HG03439 (cell line): ENCODE measurements at regions not wholly inside any gene's neighbourhood (a gene's known extent, or its start where the extent isn't known, plus 50 kb on each side); places are given as distances from the start of the nearest gene placed in this dataset.
A peak's percentile ranks its signal among the peaks of the same experiment; 100 is the strongest.
"Not testable (repeated sequence)": the region's sequence is repeated elsewhere in the genome, so short reads cannot be mapped to it uniquely, and the experiment has no call there.

Source experiments
- ATAC-seq: cut with Tn5 transposase; IDR thresholded peaks from one replicate; pipeline ENCODE4 v1.9.1; 2021; ENCODE audit warnings: mild to moderate bottlenecking, moderate library complexity; ENCODE audit not compliant: unreplicated experiment

DNA sequence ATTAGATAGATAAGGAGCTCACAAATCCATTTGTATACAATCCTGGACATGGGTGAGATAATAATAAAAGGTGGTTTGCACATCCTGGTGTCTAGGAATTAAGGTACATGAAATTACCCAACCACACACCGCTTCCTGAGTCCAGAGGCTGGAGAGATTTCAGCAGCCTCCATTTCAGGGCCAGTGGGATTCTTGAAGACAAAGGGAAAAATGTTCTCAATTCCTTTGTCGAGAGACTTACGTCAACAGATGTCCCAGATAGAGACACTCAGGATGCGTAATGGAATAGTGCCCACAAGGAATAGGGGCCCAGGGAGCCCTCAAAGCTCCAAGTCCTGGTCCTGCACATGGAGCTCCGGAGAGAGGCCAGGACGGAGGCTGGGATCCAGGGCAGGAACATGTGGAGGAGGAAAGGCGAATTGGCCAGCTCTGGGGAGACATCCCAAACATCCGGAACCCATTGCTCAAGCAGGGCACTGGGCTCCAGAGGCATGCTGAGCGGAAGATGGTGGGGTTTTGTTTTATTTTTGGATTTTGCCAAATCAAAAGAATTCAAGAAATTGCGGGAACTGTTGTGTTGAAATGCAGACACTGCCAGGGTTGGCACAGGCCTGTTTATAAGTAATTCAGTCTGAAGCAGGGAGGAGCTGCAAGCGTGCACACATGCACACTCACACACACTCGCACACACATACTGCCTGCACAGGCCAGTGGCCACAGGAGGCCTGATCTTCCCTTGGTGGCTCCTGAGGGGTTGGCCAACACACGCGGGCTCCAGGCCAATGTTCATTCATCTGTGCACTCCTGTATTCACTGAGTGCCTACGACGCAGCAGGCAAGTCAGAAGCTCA, 97.2 kb downstream of the NOG start:
- ATAC-seq: no peak

DNA sequence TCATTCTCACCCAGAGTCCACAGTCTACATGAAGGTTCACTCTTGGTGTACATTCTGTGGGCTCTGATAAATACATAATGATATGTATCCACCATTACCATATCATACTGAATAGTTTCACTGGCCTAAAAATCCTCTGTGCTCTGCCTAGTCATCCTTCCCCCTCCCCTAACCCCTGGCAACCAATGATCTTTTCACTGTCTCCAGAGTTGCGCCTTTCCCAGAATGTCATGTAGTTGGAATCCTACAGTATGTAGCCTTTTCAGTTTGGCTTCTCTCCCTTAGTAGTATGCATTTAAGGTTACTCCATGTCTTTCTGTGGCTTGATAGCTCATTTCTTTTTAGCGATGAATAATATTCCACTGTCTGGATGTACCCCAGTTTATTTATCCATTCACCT, 101.3 kb downstream of the NOG start:
- ATAC-seq: no peak

- ATAC-seq: no peak
Measured at GRCh38 chr17:56697190-56697589, 103.7 kb downstream of the NOG start.

GRCh38 chr17:56699186-56699894, 105.8 kb downstream of the NOG start:
- no peak for ATAC-seq

DNA sequence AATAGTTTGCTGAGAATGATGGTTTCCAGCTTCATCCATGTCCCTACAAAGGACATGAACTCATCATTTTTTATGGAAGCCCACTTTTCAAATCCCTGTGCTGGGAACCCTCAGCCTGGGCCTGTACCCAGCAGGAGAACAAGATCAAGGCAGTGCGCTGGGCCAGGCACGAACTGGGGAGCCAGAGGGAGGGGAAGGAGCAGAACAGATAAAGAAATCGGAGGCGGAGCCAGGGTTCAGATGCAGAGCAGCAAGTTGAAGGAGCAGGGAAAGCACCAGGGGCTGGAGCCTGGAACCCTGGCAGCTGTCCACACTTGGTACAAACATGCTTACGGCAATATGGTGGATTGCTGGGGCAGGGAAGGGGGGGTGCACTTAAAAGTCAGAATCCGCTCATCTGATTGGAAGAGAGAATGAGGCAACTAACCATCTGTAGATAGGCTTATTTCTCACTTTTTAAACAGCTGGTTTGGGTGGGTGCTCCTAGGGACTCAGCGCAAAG, 107.5 kb downstream of the NOG start:
- no peak for ATAC-seq

- no peak for ATAC-seq
Measured at GRCh38 chr17:56707312-56708219, 114.1 kb downstream of the NOG start.

GRCh38 chr17:56708220-56708558, 114.7 kb downstream of the NOG start:
- ATAC-seq: no peak

DNA sequence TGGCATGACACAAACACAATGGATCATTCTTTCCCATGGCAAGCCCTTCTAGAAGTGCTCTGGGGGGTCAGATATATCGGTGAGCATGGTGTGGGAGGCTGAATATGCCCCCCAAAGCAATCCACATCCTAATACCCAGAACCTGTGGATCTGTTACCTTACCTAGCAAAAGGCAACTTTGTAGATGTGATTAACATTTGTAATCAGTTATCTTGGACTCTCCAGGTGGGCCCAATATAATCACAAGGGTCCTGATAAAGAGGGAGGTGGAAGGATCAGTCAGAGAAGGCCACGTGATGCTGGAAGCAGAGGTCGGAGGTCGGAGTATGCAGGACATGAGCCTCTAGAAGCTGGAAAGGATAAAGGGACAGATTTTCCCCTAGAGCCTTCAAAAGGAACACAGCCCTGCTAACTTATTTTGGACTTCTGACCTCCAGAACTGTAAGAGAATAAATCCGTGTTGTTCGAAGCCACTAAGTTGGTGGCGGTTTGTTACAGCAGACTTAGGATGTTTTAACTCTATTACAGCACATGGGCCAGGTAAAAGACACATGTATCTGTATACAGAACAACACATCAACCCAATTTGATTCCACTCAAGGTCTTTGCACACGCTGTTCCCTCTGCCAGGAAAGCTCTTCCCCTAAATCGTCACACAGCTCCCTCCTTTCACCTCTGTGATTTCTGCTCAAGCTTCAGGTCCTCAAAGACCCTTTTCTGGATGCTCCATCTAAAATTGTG, 115.3 kb downstream of the NOG start:
- ATAC-seq: no peak

GRCh38 chr17:56710986-56711385, 117.5 kb downstream of the NOG start:
- no peak for ATAC-seq

DNA sequence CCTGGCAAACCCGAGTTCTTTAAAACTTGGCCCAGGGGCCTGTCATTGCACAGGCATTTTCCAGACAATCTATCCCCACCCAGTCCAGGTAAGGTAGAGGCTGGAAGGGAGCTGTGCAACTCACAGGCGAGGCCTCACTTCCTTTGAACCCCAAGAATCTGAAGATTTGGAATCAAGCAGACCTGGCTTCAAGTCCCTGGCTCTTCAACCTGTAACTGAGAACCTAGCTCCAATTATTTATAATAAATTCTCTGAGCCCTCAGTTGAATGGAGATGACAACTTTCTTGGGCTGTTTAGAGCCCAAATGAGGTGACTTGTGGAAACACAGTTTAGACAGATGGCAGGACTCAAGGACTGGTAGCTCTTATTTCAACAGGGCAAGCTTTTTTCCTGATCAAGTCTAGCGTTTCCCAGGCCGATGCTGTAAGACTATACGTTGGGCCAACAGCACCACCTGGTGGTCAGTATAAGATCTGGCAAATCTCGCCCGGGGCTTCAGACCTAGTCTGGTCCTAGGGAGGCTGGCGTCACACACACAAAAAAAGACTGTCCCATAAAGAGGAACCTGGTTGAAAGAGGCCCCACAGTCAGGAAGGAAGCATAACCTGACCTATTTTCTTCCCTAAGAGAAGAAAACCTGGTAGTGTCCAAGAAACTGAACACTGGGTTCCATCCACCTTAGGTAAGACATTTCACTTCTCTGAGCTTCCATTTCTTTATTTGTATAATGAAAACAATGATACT, 117.9 kb downstream of the C17orf67 start:
- ATAC-seq: peak; percentile 82

DNA sequence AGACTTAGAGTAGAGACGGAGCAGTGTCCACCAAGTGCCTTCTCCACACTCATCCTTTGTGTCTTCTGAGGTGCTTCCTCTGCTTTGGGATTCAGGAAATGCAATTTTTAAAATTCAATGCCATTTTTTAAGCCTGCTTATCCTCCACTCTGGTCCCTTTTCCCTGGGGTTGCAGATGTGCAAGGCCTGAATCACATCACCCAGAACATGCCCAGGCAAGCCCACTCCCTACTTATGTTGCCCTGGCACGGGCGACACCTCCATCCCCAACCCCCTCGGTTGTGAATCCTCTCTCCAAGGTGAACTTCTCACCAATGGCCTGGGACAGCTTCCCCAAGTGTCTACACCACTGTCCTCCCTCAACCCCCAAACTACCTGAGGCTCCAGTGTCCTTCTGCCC, 116.2 kb downstream of the C17orf67 start:
- ATAC-seq: no peak

GRCh38 chr17:56718515-56718914, 115.2 kb downstream of the C17orf67 start:
- ATAC-seq: no peak

DNA sequence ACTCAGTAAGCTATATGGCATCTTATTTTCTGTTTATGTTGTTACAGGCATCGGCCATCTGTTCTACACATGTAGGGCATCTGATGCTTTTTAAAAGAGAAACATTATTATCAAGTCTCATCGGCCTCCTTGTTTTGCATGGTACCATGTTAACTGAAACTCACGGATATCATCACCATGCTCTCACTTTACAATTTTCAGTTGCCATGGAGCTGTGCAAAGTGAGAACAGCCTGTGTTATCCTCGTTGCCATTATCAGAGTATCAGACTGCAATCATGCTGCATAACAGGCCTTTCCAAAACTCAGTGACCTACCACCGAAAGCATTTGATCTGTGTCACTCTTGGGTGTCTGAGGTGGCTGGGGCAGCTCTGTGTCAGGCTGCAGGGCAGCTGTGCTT, 110.3 kb downstream of the C17orf67 start:
- no peak for ATAC-seq

DNA sequence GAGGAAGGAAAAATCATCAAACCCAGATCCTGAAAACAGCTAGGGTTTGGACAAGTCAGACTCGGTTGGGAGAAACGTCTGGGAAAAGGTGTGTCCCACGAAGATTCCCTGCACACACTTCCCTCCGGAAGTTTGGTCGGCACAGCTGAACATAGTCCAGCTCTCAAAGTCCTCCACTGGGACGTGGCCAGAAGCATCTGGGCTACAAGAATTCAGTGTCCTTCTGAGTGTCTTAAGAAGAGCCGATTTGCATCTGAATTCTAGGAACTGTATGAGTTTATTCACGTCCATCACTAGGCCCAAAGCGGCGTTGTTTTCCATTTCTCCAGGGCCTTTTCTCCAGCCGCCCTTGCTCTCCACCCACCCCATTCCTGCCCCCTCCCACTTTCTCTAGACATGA, 109.1 kb downstream of the C17orf67 start:
- no peak for ATAC-seq

DNA sequence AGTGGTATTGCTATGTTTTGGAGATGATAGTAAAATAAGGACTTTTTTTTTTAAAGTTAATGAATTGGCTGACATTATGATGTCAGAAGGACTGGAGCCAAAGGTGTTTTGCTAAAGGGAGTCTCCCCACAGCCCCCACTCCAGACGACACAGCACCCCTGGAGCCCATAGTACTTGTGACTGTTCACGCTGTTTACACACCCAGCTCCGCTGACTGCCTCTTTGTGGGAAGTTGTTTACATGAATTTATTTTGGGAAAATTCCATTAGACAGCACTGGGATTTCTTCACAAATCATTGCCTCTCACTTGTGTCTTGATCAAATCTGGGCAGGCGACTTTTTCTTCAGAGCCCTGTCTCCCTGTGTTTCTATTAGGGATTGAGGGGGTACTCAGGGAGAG, 108.6 kb downstream of the C17orf67 start:
- ATAC-seq: no peak

DNA sequence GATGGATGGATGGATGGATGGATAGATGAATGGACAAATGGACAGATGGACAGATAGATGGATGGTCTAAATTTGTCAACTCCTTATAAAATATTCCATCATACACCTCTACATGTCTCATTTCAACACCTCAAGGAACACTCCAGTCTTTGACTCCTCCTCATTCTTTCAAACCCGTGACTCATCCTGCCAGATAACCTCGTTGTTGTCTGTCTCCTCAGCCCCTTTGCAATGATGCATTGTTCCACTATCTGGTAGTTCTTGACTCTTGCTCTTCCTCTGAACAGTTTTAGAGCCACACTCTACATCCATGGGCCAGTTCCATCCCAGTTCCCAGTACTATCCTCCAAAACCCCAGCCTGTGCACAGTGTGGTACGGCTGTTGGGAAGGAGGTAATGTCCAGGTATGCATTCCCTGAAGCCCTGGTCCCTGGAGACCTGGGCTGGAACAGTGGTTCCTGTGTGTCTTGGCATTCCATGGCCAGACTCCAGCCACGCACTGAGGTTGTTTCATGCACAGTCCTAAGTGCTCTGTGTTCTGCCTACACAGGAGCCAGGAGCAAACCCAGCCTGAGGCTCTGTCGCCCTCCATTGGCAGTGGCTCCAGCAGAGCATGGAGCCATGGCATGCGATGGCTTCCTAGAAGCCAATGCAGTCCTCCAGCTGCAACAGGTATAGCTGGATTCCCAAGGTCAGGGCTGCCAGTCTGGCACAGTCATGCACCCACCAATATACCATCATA, 105.7 kb downstream of the C17orf67 start:
- ATAC-seq: no peak

GRCh38 chr17:56731096-56731495, 102.6 kb downstream of the C17orf67 start:
- ATAC-seq: not testable (repeated sequence)

DNA sequence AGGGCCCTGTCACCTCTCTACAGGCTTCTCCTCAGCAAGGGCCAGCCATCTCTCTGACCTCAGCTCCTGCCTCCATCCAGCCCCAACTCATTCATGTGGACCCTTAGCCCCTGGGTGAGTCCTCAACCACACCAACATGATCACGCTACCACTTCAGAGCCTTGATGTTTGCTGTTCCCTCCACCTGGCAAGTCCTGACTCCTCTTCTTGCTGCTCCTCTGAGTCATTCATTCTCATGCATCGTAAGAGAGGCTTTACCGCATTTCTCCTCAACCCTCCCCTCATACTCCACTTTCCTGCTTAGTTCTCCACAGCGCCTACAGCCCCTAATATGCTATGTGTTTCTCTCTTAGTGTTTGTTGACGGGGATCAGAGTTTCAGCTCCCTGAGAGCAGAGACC, 99.9 kb downstream of the C17orf67 start:
- ATAC-seq: no peak

GRCh38 chr17:56735842-56736241, 97.9 kb downstream of the C17orf67 start:
- ATAC-seq: no peak
